Stimulated activated CD4-positive, alpha-beta T cell treated with anti-CD3 and anti-CD28 coated beads, Interleukin-15, amount 100 ng/mL, for 1 hour (primary cell): ENCODE measurements at regions not wholly inside any gene's neighbourhood (a gene's known extent, or its start where the extent isn't known, plus 50 kb on each side); places are given as distances from the start of the nearest gene placed in this dataset.
"Not testable (repeated sequence)": the region's sequence is repeated elsewhere in the genome, so short reads cannot be mapped to it uniquely, and the experiment has no call there.

Experiments used
- DNase-seq, 2 donors: peaks; one replicate each; pipeline ENCODE4 v3.0.0-alpha.2; 2020; ENCODE audit warnings: low read depth in 1 of 2, low spot score in 1 of 2

GRCh38 chr4:83213640-83214039 is 71.0 kb downstream of the COQ2 start:
- DNase-seq: no peak

DNA sequence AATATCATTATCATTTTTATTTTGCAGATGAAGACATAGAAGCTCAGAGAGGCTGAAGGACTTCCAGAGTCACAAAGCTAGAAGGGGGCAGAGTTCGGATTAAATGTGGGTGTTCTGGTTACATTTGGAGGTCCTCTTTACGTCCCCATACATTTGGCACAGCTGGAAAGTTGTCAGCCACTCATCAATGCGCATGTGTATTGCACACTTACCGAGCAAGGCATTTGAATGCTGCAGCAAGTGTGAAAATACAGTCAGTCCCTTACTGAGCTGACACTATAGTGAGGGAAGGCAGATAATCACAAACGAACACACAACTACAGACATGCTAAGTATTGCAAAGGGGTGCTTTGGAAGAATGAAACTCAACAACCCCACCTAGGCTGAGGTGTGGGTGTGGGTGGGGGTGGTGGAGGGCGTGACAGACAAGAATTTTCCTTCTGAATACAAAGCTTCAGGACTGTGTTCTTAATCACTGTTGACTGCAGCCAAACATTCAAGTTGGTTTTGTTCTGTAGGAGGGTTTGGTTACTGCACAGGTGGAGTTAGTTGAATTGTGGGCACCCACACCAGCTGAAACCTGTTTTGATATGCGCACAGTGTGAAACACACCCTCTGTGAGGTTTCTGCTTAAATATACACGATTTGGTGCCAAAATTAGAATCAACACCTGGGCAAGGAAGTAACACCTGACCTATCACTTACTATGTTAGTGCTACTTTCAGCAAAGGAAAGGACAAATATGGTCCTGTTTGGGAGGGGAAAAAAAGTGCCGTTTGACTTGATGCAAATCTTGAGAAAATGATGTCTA is 72.4 kb downstream of the COQ2 start:
- peak; percentile 10 to 20 for DNase-seq

- no peak for DNase-seq
Observed at GRCh38 chr4:83209419-83209818, 75.2 kb downstream of the COQ2 start.

- DNase-seq: no peak
Observed at GRCh38 chr4:83208371-83209365, 75.9 kb downstream of the COQ2 start.

- no peak for DNase-seq
Observed at GRCh38 chr4:83207497-83208101, 77.0 kb downstream of the COQ2 start.

DNA sequence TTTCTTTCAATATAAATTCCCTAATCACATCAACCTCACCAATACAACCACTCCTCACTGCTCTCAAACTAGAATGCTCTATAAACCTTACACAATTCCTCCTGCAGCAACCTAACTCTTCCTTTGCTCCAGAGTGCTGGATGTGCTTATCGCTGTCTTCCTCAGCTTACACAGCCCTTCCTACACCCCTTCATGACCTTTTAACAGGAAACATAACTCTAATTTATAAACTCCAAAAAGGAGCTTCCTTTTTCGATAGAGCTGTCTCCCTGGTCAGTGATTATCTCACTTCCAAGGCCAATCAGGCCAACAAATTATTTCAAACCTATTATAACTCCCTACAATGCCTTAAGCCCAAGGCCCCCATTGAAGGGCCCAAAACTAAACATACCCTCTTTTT is 78.8 kb downstream of the COQ2 start:
- no peak for DNase-seq

DNA sequence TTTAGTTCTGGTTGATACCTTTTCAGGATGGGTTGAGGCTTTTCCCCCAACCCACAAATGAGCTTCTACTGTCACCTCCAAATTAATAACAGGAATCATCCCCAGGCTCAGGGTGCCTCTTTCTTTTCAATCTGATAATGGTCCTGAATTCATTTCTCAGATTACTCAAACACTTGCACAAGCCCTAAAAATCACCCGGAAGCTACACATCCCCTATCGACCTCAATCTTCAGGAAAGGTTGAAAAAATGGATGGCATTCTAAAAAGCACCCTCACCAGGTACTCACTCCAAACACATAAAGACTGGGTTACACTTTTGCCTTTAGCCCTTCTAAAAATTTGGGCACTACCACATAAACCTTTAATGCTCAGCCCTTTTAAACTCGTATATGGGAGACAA is 79.9 kb downstream of the COQ2 start:
- DNase-seq: no peak

DNA sequence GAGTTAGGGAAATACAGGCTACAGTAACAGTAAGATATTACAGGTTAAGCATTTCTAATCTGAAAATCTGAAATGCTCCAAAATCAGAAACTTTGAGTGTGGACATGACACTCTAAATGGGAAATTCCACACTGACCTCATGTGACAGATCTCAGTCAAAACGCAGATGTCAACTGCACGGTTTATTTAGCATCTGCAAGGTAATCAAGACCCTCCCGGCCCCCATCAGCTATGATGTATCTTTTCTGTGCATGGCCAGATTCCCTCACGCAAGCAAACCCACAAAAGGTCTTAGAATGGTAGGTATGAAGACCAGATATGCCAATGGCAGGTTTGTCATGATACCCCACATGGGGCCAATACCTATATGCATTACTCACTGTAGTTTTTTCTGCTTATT is 82.8 kb downstream of the COQ2 start:
- DNase-seq: no peak

GRCh38 chr4:83197555-83198235 is 83.2 kb upstream of the PLAC8 start:
- DNase-seq: no peak

DNA sequence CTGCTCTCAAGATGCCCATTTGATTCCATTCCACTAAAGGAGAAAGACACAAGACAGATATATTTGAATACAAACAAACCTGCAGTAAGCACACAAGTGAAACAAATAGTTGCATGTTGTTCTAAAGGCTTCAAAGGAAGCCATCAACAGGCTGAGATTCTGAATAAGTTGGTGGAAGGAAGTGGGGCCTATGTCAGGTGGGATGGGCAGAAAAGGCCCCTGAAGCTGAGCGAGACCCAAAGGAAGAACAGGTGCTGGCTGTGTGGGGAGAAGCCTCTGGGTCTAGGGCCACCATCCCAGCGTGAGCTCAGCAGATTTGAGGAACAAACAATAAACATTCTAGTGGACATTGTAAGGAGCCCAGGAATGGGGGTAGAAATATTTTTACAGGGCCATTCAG is 82.4 kb upstream of the PLAC8 start:
- no peak for DNase-seq

- DNase-seq: no peak
Observed at GRCh38 chr4:83195269-83195668, 80.7 kb upstream of the PLAC8 start.

DNA sequence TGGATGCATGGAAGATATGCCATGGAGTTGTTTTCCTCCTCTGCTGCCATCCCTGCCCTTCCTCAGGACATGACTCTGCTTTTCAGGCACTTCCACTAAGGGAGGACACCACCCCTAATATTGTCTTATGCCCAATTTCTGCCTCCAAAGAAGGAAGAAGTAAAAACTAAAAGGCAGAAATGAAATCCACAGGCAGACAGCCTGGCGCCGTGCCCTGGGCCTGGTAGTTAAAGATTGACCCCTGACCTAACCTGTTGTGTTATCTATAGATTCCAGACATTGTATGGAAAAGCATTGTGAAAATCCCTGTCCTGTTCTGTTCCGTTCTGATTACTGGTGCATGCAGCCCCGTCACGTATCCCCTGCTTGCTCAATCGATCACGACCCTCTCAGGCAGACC is 80.1 kb upstream of the PLAC8 start:
- DNase-seq: not testable (repeated sequence)

GRCh38 chr4:83192634-83193033 is 78.1 kb upstream of the PLAC8 start:
- DNase-seq: no peak

DNA sequence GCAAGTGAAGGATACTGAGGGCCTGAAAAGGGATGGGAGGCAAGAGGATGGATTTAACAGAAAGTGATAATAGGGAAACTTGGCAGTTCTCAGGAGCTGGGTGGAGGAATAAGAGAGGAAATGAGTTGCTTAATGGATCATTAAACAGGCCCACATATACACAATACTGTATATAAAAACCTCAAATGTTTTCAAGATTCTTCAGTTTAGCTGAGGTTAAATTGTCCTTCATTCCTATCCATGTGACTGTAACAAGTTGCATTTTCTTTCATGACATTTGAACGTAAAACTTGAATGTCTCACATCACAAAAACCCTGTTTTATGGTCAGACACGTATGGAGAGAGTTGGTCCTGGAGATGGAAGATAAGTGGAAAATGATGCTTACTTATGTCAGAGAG is 76.5 kb upstream of the PLAC8 start:
- no peak for DNase-seq

DNA sequence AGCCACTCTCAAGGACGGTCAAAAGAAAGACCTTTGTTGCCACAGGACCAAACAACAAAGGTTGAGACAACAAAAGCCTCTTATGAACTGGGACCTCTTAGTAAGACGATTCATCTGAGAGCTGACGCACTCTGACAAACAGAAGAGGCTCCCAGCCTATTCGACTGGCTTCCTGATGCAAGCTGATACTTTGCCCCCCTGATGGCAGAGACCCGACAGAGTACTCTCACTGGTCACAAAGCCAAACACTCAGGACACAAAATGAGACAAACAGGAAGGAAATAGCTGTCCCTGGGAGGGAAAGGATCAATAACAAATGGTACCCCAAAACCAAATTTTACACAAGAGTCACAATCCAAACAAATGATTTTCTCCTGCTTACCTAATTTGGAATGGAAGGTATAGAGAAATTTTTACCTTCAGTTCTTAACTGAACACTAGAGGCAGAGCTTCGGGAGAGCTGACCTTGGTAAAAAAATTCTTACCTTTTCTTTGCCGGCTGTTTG is 75.2 kb upstream of the PLAC8 start:
- DNase-seq: no peak

DNA sequence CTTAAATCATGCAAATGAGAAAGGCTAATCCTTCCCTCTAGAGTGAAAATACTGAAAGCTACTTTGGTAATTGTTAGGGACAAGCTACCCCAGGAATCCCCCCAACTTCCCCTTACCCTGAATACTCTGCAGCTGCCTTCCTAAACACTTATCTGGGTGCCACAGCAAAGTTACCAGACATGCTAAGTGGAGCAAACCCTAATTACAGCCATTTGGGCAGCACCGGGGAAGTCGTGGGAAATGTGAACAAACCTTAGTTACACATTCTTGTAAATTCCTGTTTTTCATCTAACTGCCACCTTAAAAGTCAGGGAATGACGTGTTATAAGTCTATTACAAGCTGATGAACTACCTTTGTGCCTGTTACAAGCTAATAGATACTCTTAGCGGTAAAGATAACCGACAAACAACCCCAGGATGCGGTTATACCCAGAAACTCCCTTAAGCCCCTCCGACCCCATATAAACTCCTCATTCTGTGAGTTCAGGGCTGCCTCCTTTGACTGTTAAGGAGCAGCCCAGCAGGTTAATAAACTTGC is 66.0 kb upstream of the PLAC8 start:
- no peak for DNase-seq

GRCh38 chr4:83179205-83179604 is 64.7 kb upstream of the PLAC8 start:
- no peak for DNase-seq

- DNase-seq: no peak
Observed at GRCh38 chr4:83178029-83178428, 63.5 kb upstream of the PLAC8 start.

- no peak for DNase-seq
Observed at GRCh38 chr4:83177182-83177581, 62.7 kb upstream of the PLAC8 start.

DNA sequence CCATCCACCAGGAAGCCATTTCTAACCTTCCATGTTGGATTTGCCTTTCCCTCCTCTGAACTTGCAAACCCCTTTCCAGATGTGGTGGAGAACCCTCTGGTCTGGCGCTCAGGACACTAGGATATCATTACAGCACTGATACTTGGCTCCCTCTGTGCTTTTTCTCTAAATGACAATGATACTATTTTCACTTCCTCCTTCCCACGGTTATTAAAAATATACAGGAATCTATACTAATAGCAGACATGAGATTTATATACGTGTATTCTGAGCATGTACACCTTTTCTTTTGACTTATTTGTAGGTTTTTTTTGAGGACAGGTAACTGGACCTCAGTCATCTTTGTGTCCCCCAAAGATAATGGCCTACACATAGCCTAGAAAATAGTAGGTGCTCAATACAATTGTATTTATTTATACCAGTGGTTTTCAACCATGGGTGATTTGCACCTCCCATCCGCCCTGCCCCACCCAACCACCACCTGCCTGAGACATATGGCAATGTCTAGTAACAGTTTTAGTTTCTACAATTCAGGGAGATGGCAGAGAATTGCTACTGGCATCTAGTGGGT is 60.4 kb upstream of the PLAC8 start:
- no peak for DNase-seq
